ENCODE measurements at regions not wholly inside any gene's neighbourhood (a gene's known extent, or its start where the extent isn't known, plus 50 kb on each side); places are given as distances from the start of the nearest gene placed in this dataset.

DNA sequence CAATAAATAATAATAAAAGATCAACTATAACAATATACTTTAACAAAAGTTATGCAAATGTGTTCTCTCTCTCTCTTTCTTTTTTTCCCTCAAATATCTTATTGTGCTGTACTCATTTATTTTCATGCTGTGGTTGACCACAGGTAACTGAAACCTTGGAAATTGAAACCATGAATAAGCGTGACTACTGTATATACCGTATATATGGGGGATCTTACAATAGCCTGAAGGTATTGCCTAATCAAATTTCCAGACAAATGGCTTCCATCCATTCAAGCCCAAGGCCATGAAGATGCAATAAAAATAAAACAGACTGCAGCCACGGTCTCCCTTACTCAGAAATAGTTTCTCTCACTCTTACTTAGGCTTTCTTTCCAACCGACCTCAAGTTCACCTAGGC, 98.3 kb downstream of the SLITRK6 start:
- CTCF ChIA-PET: no interaction called here

DNA sequence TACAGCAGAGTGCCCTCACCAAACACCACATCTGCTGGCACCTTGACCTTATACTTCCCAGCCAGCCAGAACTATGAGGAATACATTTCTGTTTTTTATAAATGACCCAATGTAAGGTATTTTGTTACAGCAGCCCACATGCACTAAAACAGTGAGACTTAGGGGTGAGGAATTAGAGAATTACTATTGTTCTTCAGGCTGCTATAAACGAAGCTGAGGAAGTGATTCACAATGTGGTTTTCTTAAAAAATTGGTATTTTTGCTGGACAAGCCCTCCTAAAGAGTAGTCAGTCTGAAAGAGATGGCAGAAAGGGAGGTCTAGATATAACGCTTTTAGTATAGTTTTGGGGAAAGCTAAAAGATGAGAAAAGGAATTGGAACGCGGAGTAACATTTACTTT, 101.0 kb downstream of the SLITRK6 start:
- POLR2A ChIA-PET: no interaction called here

More for the DNA sequence above, 98.3 kb downstream of the SLITRK6 start:
- POLR2A ChIA-PET: no interaction called here
- DNase-seq (ENCODE audit: extremely low spot score): no peak
- TF ChIP-seq, protein P1, sequence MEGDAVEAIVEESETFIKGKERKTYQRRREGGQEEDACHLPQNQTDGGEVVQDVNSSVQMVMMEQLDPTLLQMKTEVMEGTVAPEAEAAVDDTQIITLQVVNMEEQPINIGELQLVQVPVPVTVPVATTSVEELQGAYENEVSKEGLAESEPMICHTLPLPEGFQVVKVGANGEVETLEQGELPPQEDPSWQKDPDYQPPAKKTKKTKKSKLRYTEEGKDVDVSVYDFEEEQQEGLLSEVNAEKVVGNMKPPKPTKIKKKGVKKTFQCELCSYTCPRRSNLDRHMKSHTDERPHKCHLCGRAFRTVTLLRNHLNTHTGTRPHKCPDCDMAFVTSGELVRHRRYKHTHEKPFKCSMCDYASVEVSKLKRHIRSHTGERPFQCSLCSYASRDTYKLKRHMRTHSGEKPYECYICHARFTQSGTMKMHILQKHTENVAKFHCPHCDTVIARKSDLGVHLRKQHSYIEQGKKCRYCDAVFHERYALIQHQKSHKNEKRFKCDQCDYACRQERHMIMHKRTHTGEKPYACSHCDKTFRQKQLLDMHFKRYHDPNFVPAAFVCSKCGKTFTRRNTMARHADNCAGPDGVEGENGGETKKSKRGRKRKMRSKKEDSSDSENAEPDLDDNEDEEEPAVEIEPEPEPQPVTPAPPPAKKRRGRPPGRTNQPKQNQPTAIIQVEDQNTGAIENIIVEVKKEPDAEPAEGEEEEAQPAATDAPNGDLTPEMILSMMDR (IDR thresholded peaks at IDR 0.05; ENCODE audit: control extremely low read depth, extremely low read depth, low read depth, missing control alignments): no peak

DNA sequence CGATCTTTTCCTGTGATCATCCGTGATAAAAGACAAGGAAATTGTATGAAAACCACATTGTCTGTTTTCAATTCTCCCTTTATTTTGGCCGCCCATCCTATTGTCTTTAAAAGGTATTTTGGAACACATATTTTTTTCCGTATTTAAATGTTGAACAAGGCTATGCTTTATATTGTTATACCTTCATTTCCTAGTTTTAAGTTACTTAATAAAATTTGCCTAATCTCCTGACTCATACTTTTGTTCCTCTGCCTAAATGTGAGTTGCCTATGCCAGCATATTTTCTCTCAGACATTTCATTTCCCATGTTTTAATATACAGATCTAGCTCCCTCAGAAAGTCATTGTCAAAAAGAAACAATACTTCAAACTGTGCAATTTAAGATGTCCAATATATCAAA, 104.2 kb downstream of the SLITRK6 start:
- ChIA-PET POLR2A (no interaction called here), CTCF (no interaction called here)
- TF ChIP-seq, protein P1 (IDR thresholded peaks at IDR 0.05; ENCODE audit: control extremely low read depth, extremely low read depth, low read depth, missing control alignments): no peak
- no peak for DNase-seq (ENCODE audit: extremely low spot score)

More for the DNA sequence above, 101.0 kb downstream of the SLITRK6 start:
- no peak for DNase-seq (ENCODE audit: extremely low spot score)
- CTCF ChIA-PET: interaction anchor here (1.5 kb wide), 1 partner anchor 15 kb away, joined by 4 read pairs; no protein-coding TSS in a partner anchor
- TF ChIP-seq, protein P1 (IDR thresholded peaks at IDR 0.05; ENCODE audit: control extremely low read depth, extremely low read depth, low read depth, missing control alignments): no peak

DNA sequence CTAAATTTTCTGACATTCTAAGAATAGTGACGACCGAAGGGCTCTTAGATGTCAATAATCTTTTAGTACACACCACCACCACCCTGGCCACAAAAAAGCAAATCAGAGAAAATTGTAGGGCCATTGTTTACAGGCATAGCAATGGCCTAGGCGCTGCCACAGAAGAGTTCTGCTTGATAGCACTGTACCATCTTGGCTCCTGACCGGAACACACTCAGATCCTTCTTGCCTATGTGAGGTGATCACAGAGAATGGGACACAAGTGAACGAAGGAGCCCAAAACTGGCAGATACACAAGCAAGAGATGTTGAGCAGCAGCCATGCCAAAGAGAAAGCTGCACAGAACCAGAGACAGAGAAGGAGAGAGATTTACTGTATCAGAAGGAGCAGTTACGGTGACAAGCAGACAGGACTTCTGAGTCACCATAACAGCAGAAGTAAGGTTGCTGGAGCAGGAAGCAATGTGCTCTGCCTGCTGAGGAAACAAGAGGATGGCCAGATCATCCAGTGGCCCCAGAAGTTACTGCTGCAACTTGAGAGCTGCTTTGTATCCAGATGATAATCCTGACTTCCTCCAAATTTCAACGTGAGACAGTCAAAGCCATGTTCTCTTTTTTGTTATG, 105.2 kb downstream of the SLITRK6 start:
- no peak for DNase-seq (ENCODE audit: extremely low spot score)
- TF ChIP-seq, protein P1 (IDR thresholded peaks at IDR 0.05; ENCODE audit: control extremely low read depth, extremely low read depth, low read depth, missing control alignments): no peak
- POLR2A ChIA-PET: no interaction called here
- CTCF ChIA-PET: no interaction called here

DNA sequence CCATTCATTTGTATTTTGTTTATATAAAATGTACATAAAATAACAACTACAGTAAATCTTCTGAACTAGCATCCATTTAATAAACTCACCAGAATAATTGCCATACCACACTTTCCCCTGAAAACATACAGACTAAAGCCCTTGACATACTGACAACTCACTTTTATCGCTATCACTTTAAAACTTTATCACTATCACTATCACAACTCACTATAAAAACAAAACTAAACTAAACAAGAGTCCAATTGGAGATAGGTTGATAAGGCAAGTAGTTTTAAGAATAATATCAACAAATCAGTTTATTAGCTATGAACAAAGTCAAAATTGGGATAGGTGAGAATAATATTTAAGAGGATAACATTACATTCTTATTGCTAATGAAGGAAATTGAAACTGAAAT, 108.9 kb downstream of the SLITRK6 start:
- TF ChIP-seq, protein P1 (IDR thresholded peaks at IDR 0.05; ENCODE audit: control extremely low read depth, extremely low read depth, low read depth, missing control alignments): no peak
- CTCF ChIA-PET: no interaction called here
- POLR2A ChIA-PET: no interaction called here
- DNase-seq (ENCODE audit: extremely low spot score): no peak

DNA sequence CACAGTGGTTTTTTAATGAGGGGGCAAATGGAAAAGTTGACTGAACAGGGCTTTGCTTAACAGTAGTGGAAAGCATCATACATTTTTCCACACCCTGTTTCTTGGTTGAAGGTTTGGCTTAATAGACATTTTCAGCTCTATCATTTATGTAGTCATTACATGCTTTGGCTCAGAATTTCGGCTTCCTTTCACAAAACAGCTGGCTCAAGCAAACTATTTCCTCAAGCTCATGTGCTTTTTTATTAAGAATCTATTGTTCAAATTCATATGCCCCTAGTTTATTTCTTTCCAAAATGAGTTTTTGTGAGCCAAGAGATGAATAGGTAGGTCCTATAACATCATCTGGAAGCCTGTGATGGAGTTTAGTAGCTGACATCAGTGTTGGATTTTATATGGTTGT, 113.8 kb downstream of the SLITRK6 start:
- DNase-seq (ENCODE audit: extremely low spot score): no peak
- ChIA-PET CTCF (interaction anchor here (0.8 kb wide), 1 partner anchor 12 kb away, joined by 3 read pairs; no protein-coding TSS in a partner anchor), POLR2A (no interaction called here)
- TF ChIP-seq, protein P1 (IDR thresholded peaks at IDR 0.05; ENCODE audit: control extremely low read depth, extremely low read depth, low read depth, missing control alignments): no peak

Measured in GM10248 (cell line).